ENCODE measurements at regions not wholly inside any gene's neighbourhood (a gene's known extent, or its start where the extent isn't known, plus 50 kb on each side); places are given as distances from the start of the nearest gene placed in this dataset.

GRCh38 chr22:22397292-22397870, 111.2 kb downstream of the ZNF280B start:
- DNase-seq, result no peak

- DNase-seq, result no peak
Measured at GRCh38 chr22:22397875-22398524, 110.5 kb downstream of the ZNF280B start.

- no peak for DNase-seq
Measured at GRCh38 chr22:22398530-22399327, 109.8 kb downstream of the ZNF280B start.

GRCh38 chr22:22400099-22400498, 108.4 kb downstream of the ZNF280B start:
- DNase-seq, result no peak

- no peak for DNase-seq
Measured at GRCh38 chr22:22400964-22401363, 107.6 kb downstream of the ZNF280B start.

GRCh38 chr22:22401381-22401780, 107.2 kb downstream of the ZNF280B start:
- no peak for DNase-seq

- no peak for DNase-seq
Measured at GRCh38 chr22:22403306-22403705, 105.2 kb downstream of the ZNF280B start.

- no peak for DNase-seq
Measured at GRCh38 chr22:22403771-22404170, 104.8 kb downstream of the ZNF280B start.

- no peak for DNase-seq
Measured at GRCh38 chr22:22404598-22405284, 103.8 kb downstream of the ZNF280B start.

GRCh38 chr22:22406445-22407027, 102.0 kb downstream of the ZNF280B start:
- DNase-seq, result no peak

- no peak for DNase-seq
Measured at GRCh38 chr22:22407061-22407460, 101.5 kb downstream of the ZNF280B start.

- DNase-seq, result no peak
Measured at GRCh38 chr22:22408269-22408668, 100.3 kb downstream of the ZNF280B start.

- no peak for DNase-seq
Measured at GRCh38 chr22:22408731-22409696, 99.5 kb downstream of the ZNF280B start.

- DNase-seq, result no peak
Measured at GRCh38 chr22:22410121-22410520, 98.4 kb downstream of the ZNF280B start.

- DNase-seq, result no peak
Measured at GRCh38 chr22:22410677-22411076, 97.9 kb downstream of the ZNF280B start.

- DNase-seq, result no peak
Measured at GRCh38 chr22:22414266-22414665, 94.3 kb downstream of the ZNF280B start.

- DNase-seq, result no peak
Measured at GRCh38 chr22:22417495-22418162, 90.9 kb downstream of the ZNF280B start.

GRCh38 chr22:22418163-22418549, 90.4 kb downstream of the ZNF280B start:
- no peak for DNase-seq

GRCh38 chr22:22418957-22419356, 89.6 kb downstream of the ZNF280B start:
- DNase-seq, result no peak

- DNase-seq, result no peak
Measured at GRCh38 chr22:22420580-22420979, 88.0 kb downstream of the ZNF280B start.

- DNase-seq, result no peak
Measured at GRCh38 chr22:22421392-22421791, 87.2 kb downstream of the ZNF280B start.

All from amniotic stem cell (primary cell).